Thyroid gland (tissue), 4 donors: ENCODE measurements at regions not wholly inside any gene's neighbourhood (a gene's known extent, or its start where the extent isn't known, plus 50 kb on each side); places are given as distances from the start of the nearest gene placed in this dataset.

ENCODE experiments used
- DNase-seq, 2 donors: peaks; one replicate each; pipeline ENCODE4 v3.0.0-alpha.2; 2019
- H3K27ac ChIP-seq, 3 donors: fragments of 200-600 bp; sonication (generic); 1 replicate in 2 of 3; 2 replicates in 1 of 3; pipeline ENCODE4 v1.5.1; 2016 to 2019; ENCODE audit warnings: mild to moderate bottlenecking in 1 of 3, moderate library complexity in 1 of 3
- H3K27me3 ChIP-seq: fragments of 200-600 bp; sonication (generic); one replicate; pipeline ENCODE4 v1.5.1; 2019
- H3K36me3 ChIP-seq, 2 donors: fragments of 200-600 bp; sonication (generic); one replicate each; pipeline ENCODE4 v1.5.1; 2016 to 2019
- H3K4me1 ChIP-seq, 2 donors: fragments of 200-600 bp; sonication (generic); one replicate each; pipeline ENCODE4 v1.5.1; 2017 to 2019
- H3K4me3 ChIP-seq, 3 donors: fragments of 200-600 bp; sonication (generic); replicated peaks in 1 of 3; 1 replicate in 2 of 3; 2 replicates in 1 of 3; pipeline ENCODE4 v1.5.1; 2016; ENCODE audit warnings: mild to moderate bottlenecking in 1 of 3
- H3K9me3 ChIP-seq: fragments of 200-600 bp; sonication (generic); one replicate; pipeline ENCODE4 v1.5.1; 2017
- POLR2A ChIP-seq, 2 donors: fragments of 450-650 bp; IDR thresholded peaks; one replicate each; pipeline ENCODE4 v1.6.1; 2017; ENCODE audit warnings: antibody characterized with exemption in 2 of 2, mild to moderate bottlenecking in 2 of 2, moderate library complexity in 1 of 2
- WGBS, 2 donors: methylation state at CpG; one replicate each; pipeline ENCODE4 v1.1.5; 2017; 5-methylcytosine and 5-hydroxymethylcytosine counted together
- intact Hi-C: fragments of 100-400 bp; cut with DNase I; formaldehyde crosslinking; loops from one replicate; pipeline ENCODE4 v1.15.1; 2023
- TF ChIP-seq, protein P1 (sequence below), 6 experiments: fragments of 200-600 bp in 3 of 6; fragments of 450-650 bp in 3 of 6; sonication (generic) in 3 of 6; IDR thresholded peaks; one replicate each; pipeline ENCODE4 v1.5.1; 2016 to 2019; ENCODE audit warnings: antibody characterized with exemption in 6 of 6, mild to moderate bottlenecking in 2 of 6, inconsistent platforms in 1 of 6, moderate library complexity in 1 of 6

DNA sequence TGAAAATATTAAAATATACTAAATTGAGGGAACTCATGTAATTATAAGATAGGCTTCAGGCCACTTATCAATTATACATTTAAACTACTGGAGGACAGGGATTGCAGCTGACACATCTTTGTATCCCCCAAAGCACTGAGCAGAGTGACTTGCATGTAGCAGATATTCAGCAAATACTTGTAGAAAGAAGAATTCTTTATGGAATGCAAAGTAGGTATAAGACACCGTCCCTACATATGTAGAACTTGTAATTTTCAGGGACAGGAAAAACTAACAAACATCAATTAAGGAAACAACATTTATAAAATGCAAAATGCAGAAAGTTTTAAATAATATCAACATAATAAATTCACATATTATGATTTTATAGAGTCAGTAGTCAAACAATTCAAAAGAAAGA lies 719.2 kb downstream of the OLFM4 start:
- no peaks in the 10 kb centered on the region for H3K27me3 ChIP-seq
- H3K27ac ChIP-seq: no peak overlapping the region
- H3K36me3 ChIP-seq: no peaks in the 10 kb centered on the region
- WGBS, 2 donors: 93 to 96% methylated on average over 1 of the region's 1 CpG
- DNase-seq: no peak
- H3K4me1 ChIP-seq: no peaks in the 10 kb centered on the region
- no peaks in the 10 kb centered on the region for H3K9me3 ChIP-seq
- intact Hi-C loops: no loop called here
- TF ChIP-seq, protein P1, sequence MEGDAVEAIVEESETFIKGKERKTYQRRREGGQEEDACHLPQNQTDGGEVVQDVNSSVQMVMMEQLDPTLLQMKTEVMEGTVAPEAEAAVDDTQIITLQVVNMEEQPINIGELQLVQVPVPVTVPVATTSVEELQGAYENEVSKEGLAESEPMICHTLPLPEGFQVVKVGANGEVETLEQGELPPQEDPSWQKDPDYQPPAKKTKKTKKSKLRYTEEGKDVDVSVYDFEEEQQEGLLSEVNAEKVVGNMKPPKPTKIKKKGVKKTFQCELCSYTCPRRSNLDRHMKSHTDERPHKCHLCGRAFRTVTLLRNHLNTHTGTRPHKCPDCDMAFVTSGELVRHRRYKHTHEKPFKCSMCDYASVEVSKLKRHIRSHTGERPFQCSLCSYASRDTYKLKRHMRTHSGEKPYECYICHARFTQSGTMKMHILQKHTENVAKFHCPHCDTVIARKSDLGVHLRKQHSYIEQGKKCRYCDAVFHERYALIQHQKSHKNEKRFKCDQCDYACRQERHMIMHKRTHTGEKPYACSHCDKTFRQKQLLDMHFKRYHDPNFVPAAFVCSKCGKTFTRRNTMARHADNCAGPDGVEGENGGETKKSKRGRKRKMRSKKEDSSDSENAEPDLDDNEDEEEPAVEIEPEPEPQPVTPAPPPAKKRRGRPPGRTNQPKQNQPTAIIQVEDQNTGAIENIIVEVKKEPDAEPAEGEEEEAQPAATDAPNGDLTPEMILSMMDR (IDR thresholded peaks at IDR 0.05): no peak
- TF ChIP-seq POLR2A (IDR thresholded peaks at IDR 0.05): no peak
- no peak overlapping the region for H3K4me3 ChIP-seq

DNA sequence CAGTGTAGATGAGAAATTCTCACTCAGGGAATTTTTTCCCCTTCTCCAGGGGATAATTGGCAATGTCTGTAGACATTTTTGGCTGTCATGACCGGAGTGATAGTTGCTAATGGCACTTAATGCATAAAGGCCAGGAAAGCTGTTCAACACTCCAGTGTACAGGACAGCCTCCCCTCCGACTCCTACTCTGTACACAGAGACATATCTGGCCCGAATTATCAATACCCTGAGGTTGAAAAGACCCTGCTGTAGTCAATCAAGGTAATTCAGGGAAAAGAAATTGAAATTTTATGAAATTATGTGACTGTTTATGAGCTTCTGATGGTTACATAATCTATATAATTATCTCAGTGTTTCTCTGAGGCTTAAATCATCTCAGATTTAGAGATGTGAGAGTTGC lies 720.7 kb downstream of the OLFM4 start:
- no peak overlapping the region for H3K27ac ChIP-seq
- H3K4me3 ChIP-seq: no peak overlapping the region
- H3K9me3 ChIP-seq: no peaks in the 10 kb centered on the region
- WGBS, 2 donors: 69% methylated on average over 3 of the region's 3 CpGs
- no peaks in the 10 kb centered on the region for H3K36me3 ChIP-seq
- intact Hi-C loops: no loop called here
- no peak for DNase-seq
- TF ChIP-seq POLR2A (IDR thresholded peaks at IDR 0.05): no peak
- TF ChIP-seq, protein P1 (IDR thresholded peaks at IDR 0.05): no peak
- H3K27me3 ChIP-seq: no peaks in the 10 kb centered on the region
- H3K4me1 ChIP-seq: no peaks in the 10 kb centered on the region

DNA sequence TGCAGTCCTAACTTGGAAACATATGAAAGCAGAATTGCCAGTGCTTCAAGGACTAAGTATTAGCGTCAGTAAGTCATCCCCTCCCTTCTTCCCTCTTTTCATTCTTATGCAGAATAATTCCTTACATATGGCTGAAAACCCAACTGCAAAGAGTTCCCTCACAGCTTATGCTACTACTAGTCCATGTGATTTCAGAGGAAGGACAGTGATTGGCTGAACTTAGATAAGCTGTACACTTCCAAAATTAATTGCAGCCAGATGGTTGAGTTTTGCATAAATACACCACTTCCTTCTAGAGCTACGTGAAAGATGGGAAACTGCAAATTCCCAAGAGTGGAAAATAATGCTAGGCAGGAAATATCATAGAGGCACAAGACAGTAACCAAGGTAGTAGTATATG lies 730.4 kb downstream of the OLFM4 start:
- Histone ChIP-seq H3K27me3 (no peaks in the 10 kb centered on the region), H3K4me3 (no peak overlapping the region), H3K27ac (no peak overlapping the region), H3K36me3 (no peaks in the 10 kb centered on the region), H3K9me3 (no peaks in the 10 kb centered on the region), H3K4me1 (no peaks in the 10 kb centered on the region)
- TF ChIP-seq, protein P1 (IDR thresholded peaks at IDR 0.05): no peak
- no peak for TF ChIP-seq POLR2A (IDR thresholded peaks at IDR 0.05)
- 63 to 70% methylated on average over 2 of the region's 2 CpGs for WGBS, 2 donors
- no peak for DNase-seq
- intact Hi-C loops: no loop called here

DNA sequence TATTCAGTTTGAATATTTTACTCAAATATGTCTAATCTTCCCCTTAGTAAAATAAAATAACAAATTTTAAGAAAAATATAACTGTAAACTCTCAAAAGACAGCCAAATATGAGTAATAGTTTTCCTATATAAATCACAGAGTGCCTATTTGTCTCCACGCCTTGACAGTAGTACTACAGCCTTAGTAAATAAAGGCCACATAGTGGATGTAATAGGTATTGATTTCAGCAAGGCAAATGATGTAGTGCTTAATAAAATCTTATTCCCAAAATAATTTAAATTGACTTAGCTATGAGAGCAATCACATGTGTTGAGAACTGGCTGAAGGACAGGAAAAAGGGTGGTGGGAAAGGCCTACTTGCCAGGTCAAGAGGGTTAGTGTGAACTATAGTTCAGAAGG lies 747.2 kb downstream of the OLFM4 start:
- no peaks in the 10 kb centered on the region for H3K27me3 ChIP-seq
- no peak overlapping the region for H3K4me3 ChIP-seq
- 92 to 95% methylated on average over 1 of the region's 1 CpG for WGBS, 2 donors
- H3K27ac ChIP-seq: no peak overlapping the region
- no peak for DNase-seq
- TF ChIP-seq POLR2A (IDR thresholded peaks at IDR 0.05): no peak
- TF ChIP-seq, protein P1 (IDR thresholded peaks at IDR 0.05): no peak
- no peaks in the 10 kb centered on the region for H3K36me3 ChIP-seq
- no peaks in the 10 kb centered on the region for H3K9me3 ChIP-seq
- intact Hi-C loops: no loop called here
- no peaks in the 10 kb centered on the region for H3K4me1 ChIP-seq

DNA sequence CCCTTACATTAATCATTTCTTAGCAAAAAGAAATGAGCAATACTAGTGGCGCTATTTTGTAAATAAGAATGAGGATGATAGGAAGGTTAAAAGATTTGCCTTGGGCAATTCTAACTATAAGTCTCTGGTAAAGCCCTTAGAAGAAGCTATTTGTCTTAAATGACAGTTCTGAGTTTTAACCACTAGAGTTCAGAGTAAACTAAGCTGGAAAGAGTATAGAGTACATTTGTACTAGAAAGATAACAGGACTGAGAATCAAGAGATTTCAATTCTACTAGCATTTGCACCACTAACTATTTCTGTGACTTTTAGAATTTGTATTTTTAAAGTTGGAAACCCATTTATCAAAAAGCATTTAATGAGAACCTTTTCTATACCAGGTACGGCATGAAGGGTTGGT lies 750.3 kb downstream of the OLFM4 start:
- no peaks in the 10 kb centered on the region for H3K27me3 ChIP-seq
- WGBS, 2 donors: 80 to 89% methylated on average over 2 of the region's 2 CpGs
- intact Hi-C loops: no loop called here
- H3K4me3 ChIP-seq: no peak overlapping the region
- no peaks in the 10 kb centered on the region for H3K9me3 ChIP-seq
- TF ChIP-seq, protein P1 (IDR thresholded peaks at IDR 0.05): no peak
- no peak for TF ChIP-seq POLR2A (IDR thresholded peaks at IDR 0.05)
- no peaks in the 10 kb centered on the region for H3K36me3 ChIP-seq
- no peak for DNase-seq
- H3K27ac ChIP-seq: no peak overlapping the region
- H3K4me1 ChIP-seq: no peaks in the 10 kb centered on the region
